LNCaP clone FGC (cell line): ENCODE measurements at regions not wholly inside any gene's neighbourhood (a gene's known extent, or its start where the extent isn't known, plus 50 kb on each side); places are given as distances from the start of the nearest gene placed in this dataset.

ENCODE experiments used
- DNase-seq: peaks from one replicate; pipeline ENCODE4 v3.0.0-alpha.2; 2011; ENCODE audit warnings: low read depth
- H3K4me3 ChIP-seq: 2 replicates; pipeline ENCODE4 v1.5.1; 2011; ENCODE audit warnings: mild to moderate bottlenecking, low read depth, low read length, control low read depth
- CTCF ChIP-seq: IDR thresholded peaks from 2 replicates; pipeline ENCODE4 v1.5.1; 2012; ENCODE audit warnings: mild to moderate bottlenecking; ENCODE audit not compliant: control insufficient read depth, insufficient read depth; ENCODE audit errors: extremely low read depth

- H3K4me3 ChIP-seq: peak overlapping the region; percentile 34; the same call in 1 of the 2 replicates
- TF ChIP-seq CTCF: no peak
- DNase-seq: no peak
Observed at GRCh38 chr4:1579901-1580691, 104.0 kb downstream of the FAM53A start.

- TF ChIP-seq CTCF: peak; percentile 68
- peak overlapping the region; percentile 34 for H3K4me3 ChIP-seq
- no peak for DNase-seq
Observed at GRCh38 chr4:1579001-1579900, 104.9 kb downstream of the FAM53A start.

GRCh38 chr4:1578251-1578773 is 105.8 kb downstream of the FAM53A start:
- no peak overlapping the region for H3K4me3 ChIP-seq
- no peak for TF ChIP-seq CTCF
- DNase-seq: no peak

- H3K4me3 ChIP-seq: no peak overlapping the region
- no peak for TF ChIP-seq CTCF
Observed at GRCh38 chr4:1577822-1578217, 106.3 kb downstream of the FAM53A start.

GRCh38 chr4:1576961-1577821 is 106.9 kb downstream of the FAM53A start:
- DNase-seq: no peak
- no peak for TF ChIP-seq CTCF
- H3K4me3 ChIP-seq: no peak overlapping the region

More at GRCh38 chr4:1577822-1578217, 106.3 kb downstream of the FAM53A start:
- DNase-seq: no peak

- no peak for DNase-seq
- H3K4me3 ChIP-seq: no peak overlapping the region
- TF ChIP-seq CTCF: no peak
Observed at GRCh38 chr4:1576304-1576960, 107.7 kb downstream of the FAM53A start.
